ENCODE measurements at regions not wholly inside any gene's neighbourhood (a gene's known extent, or its start where the extent isn't known, plus 50 kb on each side); places are given as distances from the start of the nearest gene placed in this dataset.

- no peak for TF ChIP-seq CTCF (conservative IDR thresholded peaks at IDR 0.05; ENCODE audit: low read depth, low read length)
- no peak for TF ChIP-seq EZH2phosphoT487 (IDR thresholded peaks at IDR 0.05; ENCODE audit: borderline replicate concordance, low read length)
These were observed 187.5 kb downstream of the AHR start for GRCh38 chr7:17485904-17486303.

All from PC-3 (cell line).